CD4-positive, alpha-beta memory T cell (primary cell): ENCODE measurements at regions not wholly inside any gene's neighbourhood (a gene's known extent, or its start where the extent isn't known, plus 50 kb on each side); places are given as distances from the start of the nearest gene placed in this dataset.
"Not testable (repeated sequence)": the region's sequence is repeated elsewhere in the genome, so short reads cannot be mapped to it uniquely, and the experiment has no call there.

Experiments used
- CTCF ChIA-PET: fragments of 350-600 bp; sonication (Branson Sonifier 250); formaldehyde crosslinking; loops from one replicate; lab custom pipeline; 2021; ENCODE audit warnings: inconsistent platforms; ENCODE audit not compliant: partially characterized antibody; lab: Charles Lee
- POLR2A ChIA-PET: fragments of 350-600 bp; sonication (Branson Sonifier 250); formaldehyde crosslinking; loops from one replicate; lab custom pipeline; 2021; ENCODE audit not compliant: partially characterized antibody; lab: Charles Lee
- DNase-seq, 5 donors: peaks; one replicate each; pipeline versions ENCODE4 v3.0.0 to v3.0.0-alpha.2; 2020 to 2022; ENCODE audit warnings: mixed read lengths in 1 of 5
- H3K27ac ChIP-seq: one replicate; pipeline ENCODE4 v1.7.0; 2013; ENCODE audit warnings: low read depth, low read length
- H3K27me3 ChIP-seq: 2 replicates; pipeline ENCODE4 v1.7.0; 2013; ENCODE audit warnings: mild to moderate bottlenecking, low read length, moderate library complexity; ENCODE audit not compliant: insufficient read depth
- H3K36me3 ChIP-seq: 2 replicates; pipeline ENCODE4 v1.7.0; 2013; ENCODE audit warnings: mild to moderate bottlenecking, low read length, moderate library complexity; ENCODE audit not compliant: insufficient read depth
- H3K4me1 ChIP-seq: 2 replicates; pipeline ENCODE4 v1.7.0; 2013; ENCODE audit warnings: mild to moderate bottlenecking, low read length, moderate library complexity; ENCODE audit not compliant: insufficient read depth
- H3K4me3 ChIP-seq, 2 donors: one replicate each; pipeline ENCODE4 v1.7.0; 2013; ENCODE audit warnings: low read length in 2 of 2, mild to moderate bottlenecking in 1 of 2
- H3K9me3 ChIP-seq, 2 donors: one replicate each; pipeline ENCODE4 v1.7.0; 2013; ENCODE audit warnings: low read length in 2 of 2, control low read depth in 1 of 2; ENCODE audit not compliant: control insufficient read depth in 1 of 2
- H3K27ac Mint-ChIP-seq, 7 donors: one replicate each; pipeline ENCODE4 v1.8.0; 2020 to 2021; ENCODE audit warnings: mixed read lengths in 7 of 7, mild to moderate bottlenecking in 6 of 7, inconsistent platforms in 3 of 7, moderate library complexity in 3 of 7
- H3K27me3 Mint-ChIP-seq, 2 donors: one replicate each; pipeline ENCODE4 v1.8.0; 2020 to 2021; ENCODE audit warnings: mixed read lengths in 2 of 2
- H3K36me3 Mint-ChIP-seq, 2 donors: one replicate each; pipeline ENCODE4 v1.8.0; 2020 to 2021; ENCODE audit warnings: mixed read lengths in 2 of 2, inconsistent platforms in 1 of 2, mild to moderate bottlenecking in 1 of 2
- H3K4me1 Mint-ChIP-seq, 4 donors: one replicate each; pipeline ENCODE4 v1.8.0; 2020 to 2021; ENCODE audit warnings: mixed read lengths in 4 of 4, mild to moderate bottlenecking in 1 of 4
- H3K4me3 Mint-ChIP-seq, 8 donors: one replicate each; pipeline ENCODE4 v1.8.0; 2020 to 2021; ENCODE audit warnings: mixed read lengths in 8 of 8, mild to moderate bottlenecking in 7 of 8, moderate library complexity in 6 of 8, inconsistent platforms in 3 of 8
- H3K9me3 Mint-ChIP-seq, 8 donors: one replicate each; pipeline ENCODE4 v1.8.0; 2020 to 2021; ENCODE audit warnings: mixed read lengths in 8 of 8, mild to moderate bottlenecking in 5 of 8, inconsistent platforms in 3 of 8, moderate library complexity in 1 of 8
- intact Hi-C: fragments of 100-400 bp; cut with micrococcal nuclease; formaldehyde crosslinking; loops from one replicate; pipeline ENCODE4 v1.15.1; 2023

- Mint-ChIP-seq H3K27ac (no peak overlapping the region), H3K4me3 (no peak overlapping the region), H3K4me1 (peaks cover 0 to 4% (median 0%) of the 10 kb centered on the region in 4 donors), H3K36me3 (peaks cover 4 to 16% of the 10 kb centered on the region in 2 donors), H3K9me3 (peaks cover 13 to 40% (median 27%) of the 10 kb centered on the region in 8 donors), H3K27me3 (no peaks in the 10 kb centered on the region)
- Histone ChIP-seq H3K4me1 (no peaks in the 10 kb centered on the region), H3K27ac (no peak overlapping the region), H3K36me3 (no peaks in the 10 kb centered on the region), H3K9me3 (no peaks in the 10 kb centered on the region), H3K27me3 (no peaks in the 10 kb centered on the region), H3K4me3 (no peak overlapping the region)
- ChIA-PET POLR2A (no interaction called here), CTCF (no interaction called here)
- DNase-seq = no peak
- intact Hi-C loops = no loop called here
Measured at GRCh38 chrX:2162695-2163094, 338.1 kb downstream of the DHRSX start.

- intact Hi-C loops = no loop called here
- Histone ChIP-seq H3K4me3 (no peak overlapping the region), H3K36me3 (no peaks in the 10 kb centered on the region), H3K9me3 (no peaks in the 10 kb centered on the region), H3K4me1 (no peaks in the 10 kb centered on the region), H3K27ac (no peak overlapping the region), H3K27me3 (no peaks in the 10 kb centered on the region)
- Mint-ChIP-seq H3K27ac (no peak overlapping the region), H3K9me3 (peaks cover 13 to 45% (median 35%) of the 10 kb centered on the region in 8 donors), H3K4me3 (no peak overlapping the region), H3K4me1 (peaks cover 0 to 4% (median 0%) of the 10 kb centered on the region in 4 donors), H3K27me3 (no peaks in the 10 kb centered on the region), H3K36me3 (peaks cover 4 to 16% of the 10 kb centered on the region in 2 donors)
- CTCF ChIA-PET = no interaction called here
- POLR2A ChIA-PET = no interaction called here
- DNase-seq = no peak
Measured at GRCh38 chrX:2159861-2160260, 340.9 kb downstream of the DHRSX start.

GRCh38 chrX:2159393-2159792 lies 341.4 kb downstream of the DHRSX start:
- intact Hi-C loops = no loop called here
- Histone ChIP-seq H3K27me3 (no peaks in the 10 kb centered on the region), H3K9me3 (no peaks in the 10 kb centered on the region), H3K4me3 (no peak overlapping the region), H3K27ac (no peak overlapping the region), H3K36me3 (no peaks in the 10 kb centered on the region), H3K4me1 (no peaks in the 10 kb centered on the region)
- DNase-seq = no peak
- Mint-ChIP-seq H3K9me3 (peaks cover 13 to 49% (median 35%) of the 10 kb centered on the region in 8 donors), H3K4me1 (peaks cover 0 to 4% (median 0%) of the 10 kb centered on the region in 4 donors), H3K27me3 (no peaks in the 10 kb centered on the region), H3K36me3 (peaks cover 4 to 16% of the 10 kb centered on the region in 2 donors), H3K27ac (no peak overlapping the region), H3K4me3 (no peak overlapping the region)
- CTCF ChIA-PET = no interaction called here
- POLR2A ChIA-PET = no interaction called here

- Mint-ChIP-seq H3K4me3 (no peak overlapping the region), H3K4me1 (no peaks in the 10 kb centered on the region), H3K36me3 (peaks cover 5 to 10% of the 10 kb centered on the region in 2 donors), H3K27ac (no peak overlapping the region), H3K9me3 (peaks cover 2 to 84% (median 62%) of the 10 kb centered on the region in 8 donors), H3K27me3 (no peaks in the 10 kb centered on the region)
- Histone ChIP-seq H3K9me3 (peaks cover 0 to 9% of the 10 kb centered on the region in 2 donors), H3K4me1 (no peaks in the 10 kb centered on the region), H3K27me3 (no peaks in the 10 kb centered on the region), H3K27ac (no peak overlapping the region), H3K36me3 (no peaks in the 10 kb centered on the region), H3K4me3 (no peak overlapping the region)
- CTCF ChIA-PET = no interaction called here
- POLR2A ChIA-PET = no interaction called here
- intact Hi-C loops = no loop called here
- no peak for DNase-seq
Measured at GRCh38 chrX:2150722-2151121, 350.1 kb downstream of the DHRSX start.

- H3K36me3 ChIP-seq, H3K4me3 ChIP-seq, CTCF ChIA-PET, intact Hi-C loops, H3K9me3 ChIP-seq, H3K27ac Mint-ChIP-seq, H3K4me1 ChIP-seq, DNase-seq, H3K4me1 Mint-ChIP-seq, H3K27ac ChIP-seq, H3K4me3 Mint-ChIP-seq, H3K27me3 Mint-ChIP-seq, POLR2A ChIA-PET, H3K27me3 ChIP-seq: not testable (repeated sequence)
- Mint-ChIP-seq H3K36me3 (peaks cover 5 to 10% of the 10 kb centered on the region in 2 donors), H3K9me3 (peaks cover 2 to 78% (median 57%) of the 10 kb centered on the region in 8 donors)
Measured at GRCh38 chrX:2150014-2150413, 350.8 kb downstream of the DHRSX start.

GRCh38 chrX:2149055-2149454 lies 351.7 kb downstream of the DHRSX start:
- H3K27ac ChIP-seq, H3K4me1 ChIP-seq, H3K4me3 ChIP-seq, H3K4me3 Mint-ChIP-seq, DNase-seq, H3K4me1 Mint-ChIP-seq, intact Hi-C loops, H3K27me3 Mint-ChIP-seq, H3K27ac Mint-ChIP-seq, H3K36me3 ChIP-seq, POLR2A ChIA-PET, H3K27me3 ChIP-seq, CTCF ChIA-PET: not testable (repeated sequence)
- peaks cover 5 to 10% of the 10 kb centered on the region in 2 donors for H3K36me3 Mint-ChIP-seq
- H3K9me3 Mint-ChIP-seq = peaks cover 2 to 74% (median 57%) of the 10 kb centered on the region in 8 donors
- peaks cover 0 to 12% of the 10 kb centered on the region in 2 donors for H3K9me3 ChIP-seq

GRCh38 chrX:2147928-2148327 lies 352.8 kb downstream of the DHRSX start:
- Histone ChIP-seq H3K4me1 (no peaks in the 10 kb centered on the region), H3K36me3 (no peaks in the 10 kb centered on the region), H3K27ac (no peak overlapping the region), H3K9me3 (peaks cover 0 to 12% of the 10 kb centered on the region in 2 donors), H3K27me3 (no peaks in the 10 kb centered on the region), H3K4me3 (no peak overlapping the region)
- ChIA-PET POLR2A (no interaction called here), CTCF (no interaction called here)
- H3K4me1 Mint-ChIP-seq = no peaks in the 10 kb centered on the region
- peaks cover 5 to 8% of the 10 kb centered on the region in 2 donors for H3K36me3 Mint-ChIP-seq
- H3K4me3 Mint-ChIP-seq = no peak overlapping the region
- no peak overlapping the region for H3K27ac Mint-ChIP-seq
- H3K27me3 Mint-ChIP-seq = no peaks in the 10 kb centered on the region
- no peak for DNase-seq
- H3K9me3 Mint-ChIP-seq = peaks cover 2 to 70% (median 57%) of the 10 kb centered on the region in 8 donors
- intact Hi-C loops = no loop called here
